Ovary (tissue), 7 donors: ENCODE measurements at regions not wholly inside any gene's neighbourhood (a gene's known extent, or its start where the extent isn't known, plus 50 kb on each side); places are given as distances from the start of the nearest gene placed in this dataset.

Experiments
- DNase-seq, 5 donors: peaks; one replicate each; pipeline ENCODE4 v3.0.0-alpha.2; 2019 to 2020
- H3K27ac ChIP-seq, 2 donors: fragments of 200-600 bp; one replicate each; pipeline versions ENCODE4 v1.5.1 to v1.8.0; 2019 to 2022
- H3K27me3 ChIP-seq: fragments of 200-600 bp; one replicate; pipeline ENCODE4 v1.8.0; 2022
- H3K36me3 ChIP-seq: fragments of 200-600 bp; sonication (generic); one replicate; pipeline ENCODE4 v1.5.1; 2019
- H3K4me1 ChIP-seq: one replicate; pipeline ENCODE4 v1.8.1; 2013; ENCODE audit warnings: mild to moderate bottlenecking, moderate library complexity; ENCODE audit not compliant: insufficient read depth
- H3K4me3 ChIP-seq: fragments of 200-600 bp; sonication (generic); one replicate; pipeline ENCODE4 v1.5.1; 2017
- H3K9me3 ChIP-seq, 2 donors: fragments of 200-600 bp in 1 of 2; sonication (generic) in 1 of 2; one replicate each; pipeline versions ENCODE4 v1.5.1 to v1.8.1; 2013 to 2019; ENCODE audit warnings: mild to moderate bottlenecking in 1 of 2, moderate library complexity in 1 of 2
- EP300 ChIP-seq: sonication (generic); formaldehyde crosslinking; IDR thresholded peaks from one replicate; pipeline ENCODE4 v1.6.1; 2017; ENCODE audit warnings: antibody characterized with exemption
- POLR2A ChIP-seq: fragments of 450-650 bp; IDR thresholded peaks from one replicate; pipeline ENCODE4 v1.6.1; 2017; ENCODE audit warnings: antibody characterized with exemption, mild to moderate bottlenecking, moderate library complexity
- WGBS, 3 donors: extraction: QIAGEN DNeasy Blood & Tissue Kit in 1 of 3; methylation state at CpG; one replicate each; pipeline versions ENCODE4 v1.1.5 to v1.1.7; 2013 to 2017; 5-methylcytosine and 5-hydroxymethylcytosine counted together
- intact Hi-C, 4 donors: fragments of 100-400 bp; cut with DNase I; formaldehyde crosslinking; loops; one replicate each; pipeline versions ENCODE4 v1.11.0 to v1.15.1; 2022 to 2023
- TF ChIP-seq, protein P1 (sequence below), 3 donors: fragments of 450-650 bp in 2 of 3; fragments of 200-600 bp in 1 of 3; IDR thresholded peaks; one replicate each; pipeline versions ENCODE4 v1.5.1 to v1.8.0; 2016 to 2022; ENCODE audit warnings: antibody characterized with exemption in 3 of 3, mild to moderate bottlenecking in 1 of 3
- donor health status: DM: no; HTN: no; CAD: no; lungs with moderate emphysema.
- donor health status: DM: no; HTN: no; CAD: no.
- donor health status: Bipolar disorder and iron deficiency.
- donor health status: DM: no; HTN: no; CAD: no.
- donor health status: DM: yes; HTN: yes; CAD: no.

DNA sequence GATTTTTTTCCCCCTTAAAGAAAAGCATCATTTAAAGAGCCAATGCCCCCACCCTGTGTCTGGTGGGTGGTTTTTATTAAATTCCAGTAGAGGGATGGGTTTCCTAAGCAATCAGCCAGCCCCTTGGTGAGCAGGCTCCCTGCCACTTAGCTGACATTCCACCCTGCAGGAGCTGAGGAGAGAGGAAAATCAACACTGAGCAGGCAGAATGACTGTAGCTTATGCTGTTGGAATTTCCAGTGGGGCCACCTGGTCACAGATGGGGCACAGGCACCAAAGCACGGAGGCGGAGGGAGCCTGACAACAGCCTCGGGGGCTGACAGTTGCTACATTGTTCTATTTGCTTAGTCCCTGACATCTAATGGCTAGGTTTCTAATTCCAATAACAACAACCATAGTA is 127.7 kb downstream of the TMEM30B start:
- no peak for TF ChIP-seq EP300
- TF ChIP-seq, protein P1, sequence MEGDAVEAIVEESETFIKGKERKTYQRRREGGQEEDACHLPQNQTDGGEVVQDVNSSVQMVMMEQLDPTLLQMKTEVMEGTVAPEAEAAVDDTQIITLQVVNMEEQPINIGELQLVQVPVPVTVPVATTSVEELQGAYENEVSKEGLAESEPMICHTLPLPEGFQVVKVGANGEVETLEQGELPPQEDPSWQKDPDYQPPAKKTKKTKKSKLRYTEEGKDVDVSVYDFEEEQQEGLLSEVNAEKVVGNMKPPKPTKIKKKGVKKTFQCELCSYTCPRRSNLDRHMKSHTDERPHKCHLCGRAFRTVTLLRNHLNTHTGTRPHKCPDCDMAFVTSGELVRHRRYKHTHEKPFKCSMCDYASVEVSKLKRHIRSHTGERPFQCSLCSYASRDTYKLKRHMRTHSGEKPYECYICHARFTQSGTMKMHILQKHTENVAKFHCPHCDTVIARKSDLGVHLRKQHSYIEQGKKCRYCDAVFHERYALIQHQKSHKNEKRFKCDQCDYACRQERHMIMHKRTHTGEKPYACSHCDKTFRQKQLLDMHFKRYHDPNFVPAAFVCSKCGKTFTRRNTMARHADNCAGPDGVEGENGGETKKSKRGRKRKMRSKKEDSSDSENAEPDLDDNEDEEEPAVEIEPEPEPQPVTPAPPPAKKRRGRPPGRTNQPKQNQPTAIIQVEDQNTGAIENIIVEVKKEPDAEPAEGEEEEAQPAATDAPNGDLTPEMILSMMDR (IDR thresholded peaks at IDR 0.05), result no peak
- no peak for TF ChIP-seq POLR2A
- H3K4me1 ChIP-seq, result no peaks in the 10 kb centered on the region
- intact Hi-C loops, result no loop called here
- 84 to 89% (median 84%) methylated on average over 3 of the region's 3 CpGs for WGBS, 3 donors
- no peaks in the 10 kb centered on the region for H3K27me3 ChIP-seq
- H3K4me3 ChIP-seq, result no peak overlapping the region
- H3K27ac ChIP-seq, result no peak overlapping the region
- no peak for DNase-seq
- H3K9me3 ChIP-seq, result no peaks in the 10 kb centered on the region
- H3K36me3 ChIP-seq, result no peaks in the 10 kb centered on the region

DNA sequence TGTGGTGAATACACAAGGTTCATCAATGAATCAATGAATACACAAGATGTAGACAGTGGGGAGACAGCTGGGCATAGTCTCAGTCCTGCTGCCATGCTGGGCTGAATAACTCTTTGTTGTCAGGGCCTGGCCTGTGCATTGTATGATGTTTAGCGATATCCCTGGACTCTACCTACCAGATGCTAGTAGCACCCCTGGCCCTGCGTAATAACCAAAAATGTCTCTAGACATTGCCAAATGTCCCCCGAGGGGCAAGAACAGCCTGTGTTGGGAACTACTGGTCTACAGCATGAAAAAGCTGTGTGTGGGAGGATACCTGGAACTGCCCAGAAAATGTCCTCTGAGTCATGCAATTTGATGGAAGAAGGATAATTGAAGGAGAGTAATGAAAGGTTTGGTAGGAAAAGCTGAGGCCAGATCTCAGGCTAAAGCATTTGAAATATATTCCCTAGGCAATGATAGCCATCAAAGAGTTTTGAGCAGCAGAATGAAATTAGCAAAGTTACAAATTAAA is 128.2 kb downstream of the TMEM30B start:
- intact Hi-C loops, result no loop called here
- no peak for DNase-seq
- TF ChIP-seq POLR2A (no peak), EP300 (no peak)
- TF ChIP-seq, protein P1 (IDR thresholded peaks at IDR 0.05), result no peak
- Histone ChIP-seq H3K4me3 (no peak overlapping the region), H3K4me1 (no peaks in the 10 kb centered on the region), H3K27ac (no peak overlapping the region), H3K36me3 (no peaks in the 10 kb centered on the region), H3K9me3 (no peaks in the 10 kb centered on the region), H3K27me3 (no peaks in the 10 kb centered on the region)
- WGBS, 3 donors, result 72 to 85% (median 83%) methylated on average over 3 of the region's 3 CpGs

DNA sequence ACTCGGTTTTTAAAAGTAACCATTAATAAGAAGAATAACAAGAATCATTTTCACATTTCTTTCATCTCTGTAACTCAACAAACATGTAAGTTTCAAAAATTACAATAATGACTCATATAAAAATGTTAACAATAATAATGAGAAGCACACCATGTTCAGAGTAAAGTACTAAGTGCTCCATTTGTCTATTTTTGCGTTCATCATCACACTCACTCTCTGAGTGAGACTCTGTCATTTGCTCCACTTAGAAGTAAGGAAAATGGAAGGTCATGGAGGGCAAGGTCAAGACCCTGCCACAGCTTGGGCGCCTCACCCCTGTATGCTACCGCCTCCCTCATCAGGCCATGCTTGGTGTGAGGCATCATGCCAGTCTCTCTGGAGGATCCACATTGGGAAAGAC is 129.9 kb downstream of the TMEM30B start:
- TF ChIP-seq, protein P1 (IDR thresholded peaks at IDR 0.05), result no peak
- TF ChIP-seq EP300, result no peak
- TF ChIP-seq POLR2A, result no peak
- Histone ChIP-seq H3K4me1 (no peaks in the 10 kb centered on the region), H3K36me3 (no peaks in the 10 kb centered on the region), H3K4me3 (no peak overlapping the region), H3K27ac (no peak overlapping the region), H3K9me3 (no peaks in the 10 kb centered on the region), H3K27me3 (no peaks in the 10 kb centered on the region)
- 66 to 68% (median 68%) methylated on average over 4 of the region's 4 CpGs for WGBS, 3 donors
- DNase-seq, result no peak
- intact Hi-C loops, result loop anchor here in 1 of 4 donors (2.0 kb wide), 1 partner anchor 22 kb away; no protein-coding TSS in a partner anchor

DNA sequence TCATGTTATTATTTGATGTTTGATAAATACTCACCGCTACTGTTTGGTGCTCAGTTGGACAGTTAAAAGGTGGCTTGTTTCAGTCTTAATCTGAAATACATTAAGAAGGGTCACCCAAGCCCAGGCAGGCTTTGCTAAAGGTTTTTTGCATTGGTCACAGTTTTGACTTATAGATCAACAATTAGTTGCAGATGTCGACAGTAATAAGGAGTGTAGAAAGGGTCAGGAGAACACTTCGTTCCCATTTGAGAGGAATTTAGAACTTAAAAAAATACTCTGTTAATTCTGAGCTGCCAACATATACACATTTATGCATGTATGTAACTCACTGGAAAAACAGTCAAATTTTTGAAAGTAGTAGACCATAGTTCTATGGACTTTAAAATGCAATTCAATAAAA is 130.3 kb downstream of the TMEM30B start:
- no peak for DNase-seq
- 45 to 55% (median 54%) methylated on average over 3 of the region's 3 CpGs for WGBS, 3 donors
- no peaks in the 10 kb centered on the region for H3K9me3 ChIP-seq

More for the DNA sequence above, 130.3 kb downstream of the TMEM30B start:
- no peaks in the 10 kb centered on the region for H3K4me1 ChIP-seq
- TF ChIP-seq, protein P1 (IDR thresholded peaks at IDR 0.05), result no peak
- TF ChIP-seq POLR2A, result no peak
- no peak for TF ChIP-seq EP300
- H3K27ac ChIP-seq, result no peak overlapping the region
- no peaks in the 10 kb centered on the region for H3K36me3 ChIP-seq
- no peak overlapping the region for H3K4me3 ChIP-seq
- no peaks in the 10 kb centered on the region for H3K27me3 ChIP-seq
- intact Hi-C loops, result loop anchor here in 1 of 4 donors (2.0 kb wide), 1 partner anchor 22 kb away; no protein-coding TSS in a partner anchor
